Suprapubic skin (tissue), 4 donors: ENCODE measurements at regions not wholly inside any gene's neighbourhood (a gene's known extent, or its start where the extent isn't known, plus 50 kb on each side); places are given as distances from the start of the nearest gene placed in this dataset.

Source experiments
- EP300 ChIP-seq: sonication (generic); formaldehyde crosslinking; IDR thresholded peaks from one replicate; pipeline ENCODE4 v1.6.1; 2017; ENCODE audit warnings: antibody characterized with exemption
- POLR2A ChIP-seq, 2 donors: fragments of 450-650 bp; IDR thresholded peaks; one replicate each; pipeline ENCODE4 v1.6.1; 2017; ENCODE audit warnings: antibody characterized with exemption in 2 of 2, mild to moderate bottlenecking in 2 of 2, moderate library complexity in 2 of 2
- POLR2AphosphoS5 ChIP-seq, 3 donors: sonication (generic); formaldehyde crosslinking; IDR thresholded peaks; one replicate each; pipeline ENCODE4 v1.6.1; 2017; ENCODE audit warnings: antibody characterized with exemption in 3 of 3
- TF ChIP-seq, protein P1 (sequence below), 2 donors: fragments of 200-600 bp in 1 of 2; fragments of 450-650 bp in 1 of 2; sonication (generic) in 1 of 2; IDR thresholded peaks; one replicate each; pipeline ENCODE4 v1.5.1; 2016 to 2019; ENCODE audit warnings: antibody characterized with exemption in 2 of 2, mild to moderate bottlenecking in 1 of 2, moderate library complexity in 1 of 2

DNA sequence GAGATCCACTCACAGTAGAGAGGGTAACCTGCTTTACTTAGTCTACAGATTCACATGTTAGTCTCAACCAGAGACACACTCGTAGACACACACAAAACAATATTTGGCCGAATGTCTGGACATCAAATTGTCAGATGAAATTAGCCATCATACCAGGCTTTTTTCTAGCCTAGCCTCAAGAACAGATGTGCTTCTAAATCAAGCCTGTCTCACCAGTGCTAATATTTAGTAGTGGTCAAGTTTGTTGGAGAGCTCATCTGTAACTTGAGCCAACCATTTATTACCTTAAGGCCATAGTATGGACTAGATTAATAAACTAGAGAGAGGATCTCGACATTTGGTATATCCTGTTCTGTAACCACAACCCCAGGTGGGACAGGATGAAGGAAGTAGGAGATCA lies 1118.8 kb upstream of the MAP3K7 start:
- TF ChIP-seq EP300: no peak
- TF ChIP-seq POLR2AphosphoS5 (IDR thresholded peaks at IDR 0.05): no peak
- TF ChIP-seq, protein P1, sequence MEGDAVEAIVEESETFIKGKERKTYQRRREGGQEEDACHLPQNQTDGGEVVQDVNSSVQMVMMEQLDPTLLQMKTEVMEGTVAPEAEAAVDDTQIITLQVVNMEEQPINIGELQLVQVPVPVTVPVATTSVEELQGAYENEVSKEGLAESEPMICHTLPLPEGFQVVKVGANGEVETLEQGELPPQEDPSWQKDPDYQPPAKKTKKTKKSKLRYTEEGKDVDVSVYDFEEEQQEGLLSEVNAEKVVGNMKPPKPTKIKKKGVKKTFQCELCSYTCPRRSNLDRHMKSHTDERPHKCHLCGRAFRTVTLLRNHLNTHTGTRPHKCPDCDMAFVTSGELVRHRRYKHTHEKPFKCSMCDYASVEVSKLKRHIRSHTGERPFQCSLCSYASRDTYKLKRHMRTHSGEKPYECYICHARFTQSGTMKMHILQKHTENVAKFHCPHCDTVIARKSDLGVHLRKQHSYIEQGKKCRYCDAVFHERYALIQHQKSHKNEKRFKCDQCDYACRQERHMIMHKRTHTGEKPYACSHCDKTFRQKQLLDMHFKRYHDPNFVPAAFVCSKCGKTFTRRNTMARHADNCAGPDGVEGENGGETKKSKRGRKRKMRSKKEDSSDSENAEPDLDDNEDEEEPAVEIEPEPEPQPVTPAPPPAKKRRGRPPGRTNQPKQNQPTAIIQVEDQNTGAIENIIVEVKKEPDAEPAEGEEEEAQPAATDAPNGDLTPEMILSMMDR (IDR thresholded peaks at IDR 0.05): no peak
- TF ChIP-seq POLR2A (IDR thresholded peaks at IDR 0.05): no peak
